Osteocyte (in vitro differentiated cells): ENCODE measurements at regions not wholly inside any gene's neighbourhood (a gene's known extent, or its start where the extent isn't known, plus 50 kb on each side); places are given as distances from the start of the nearest gene placed in this dataset.
"Not testable (repeated sequence)": the region's sequence is repeated elsewhere in the genome, so short reads cannot be mapped to it uniquely, and the experiment has no call there.

Experiments
- DNase-seq: peaks from one replicate; pipeline ENCODE4 v3.0.0; 2021; ENCODE audit warnings: mixed read lengths; ENCODE audit not compliant: unreplicated experiment; ENCODE audit errors: extremely low spot score
- H3K27ac Mint-ChIP-seq: one replicate; pipeline ENCODE4 v1.8.0; 2021; ENCODE audit warnings: mild to moderate bottlenecking, mixed read lengths; ENCODE audit not compliant: unreplicated experiment
- H3K27me3 Mint-ChIP-seq: one replicate; pipeline ENCODE4 v1.8.0; 2021; ENCODE audit warnings: mixed read lengths; ENCODE audit not compliant: unreplicated experiment
- H3K36me3 Mint-ChIP-seq: one replicate; pipeline ENCODE4 v1.8.0; 2021; ENCODE audit warnings: mixed read lengths; ENCODE audit not compliant: unreplicated experiment
- H3K4me1 Mint-ChIP-seq: one replicate; pipeline ENCODE4 v1.8.0; 2021; ENCODE audit warnings: mixed read lengths; ENCODE audit not compliant: unreplicated experiment
- H3K4me3 Mint-ChIP-seq: one replicate; pipeline ENCODE4 v1.8.0; 2021; ENCODE audit warnings: mild to moderate bottlenecking, moderate library complexity, mixed read lengths; ENCODE audit not compliant: unreplicated experiment
- H3K9me3 Mint-ChIP-seq: one replicate; pipeline ENCODE4 v1.8.0; 2021; ENCODE audit warnings: mixed read lengths; ENCODE audit not compliant: unreplicated experiment
- CTCF ChIP-seq: fragments of 200-600 bp; sonication (generic); IDR thresholded peaks from 2 replicates; pipeline ENCODE4 v1.5.0; 2021; ENCODE audit warnings: antibody characterized with exemption, mild to moderate bottlenecking, moderate library complexity

- Mint-ChIP-seq H3K4me1 (peaks cover 10% of the 10 kb centered on the region), H3K27ac (no peak overlapping the region), H3K9me3 (no peaks in the 10 kb centered on the region), H3K36me3 (no peaks in the 10 kb centered on the region), H3K4me3 (no peak overlapping the region), H3K27me3 (peaks cover 10% of the 10 kb centered on the region)
- no peak for TF ChIP-seq CTCF
- no peak for DNase-seq
Observed at GRCh38 chr6:149140137-149140909, 177.2 kb upstream of the TAB2 start.

GRCh38 chr6:149140910-149141290, 176.6 kb upstream of the TAB2 start:
- no peak for TF ChIP-seq CTCF
- Mint-ChIP-seq H3K36me3 (no peaks in the 10 kb centered on the region), H3K27me3 (peaks cover 10% of the 10 kb centered on the region), H3K27ac (no peak overlapping the region), H3K9me3 (no peaks in the 10 kb centered on the region), H3K4me1 (peaks cover 10% of the 10 kb centered on the region), H3K4me3 (no peak overlapping the region)
- DNase-seq: no peak

GRCh38 chr6:149142924-149143429, 174.5 kb upstream of the TAB2 start:
- Mint-ChIP-seq H3K36me3 (no peaks in the 10 kb centered on the region), H3K4me1 (peaks cover 10% of the 10 kb centered on the region), H3K27me3 (peaks cover 21% of the 10 kb centered on the region), H3K4me3 (no peak overlapping the region), H3K9me3 (no peaks in the 10 kb centered on the region), H3K27ac (no peak overlapping the region)
- TF ChIP-seq CTCF: no peak
- no peak for DNase-seq

GRCh38 chr6:149145800-149146199, 171.7 kb upstream of the TAB2 start:
- H3K36me3 Mint-ChIP-seq, H3K27ac Mint-ChIP-seq, H3K4me1 Mint-ChIP-seq, H3K4me3 Mint-ChIP-seq, DNase-seq, H3K9me3 Mint-ChIP-seq: not testable (repeated sequence)
- H3K27me3 Mint-ChIP-seq: peaks cover 33% of the 10 kb centered on the region

GRCh38 chr6:149147195-149147594, 170.3 kb upstream of the TAB2 start:
- no peak for TF ChIP-seq CTCF
- no peak overlapping the region for H3K4me3 Mint-ChIP-seq
- peaks cover 36% of the 10 kb centered on the region for H3K27me3 Mint-ChIP-seq
- H3K27ac Mint-ChIP-seq: no peak overlapping the region
- no peaks in the 10 kb centered on the region for H3K4me1 Mint-ChIP-seq
- H3K9me3 Mint-ChIP-seq: no peaks in the 10 kb centered on the region
- H3K36me3 Mint-ChIP-seq: no peaks in the 10 kb centered on the region
- DNase-seq: no peak
